ENCODE measurements at regions not wholly inside any gene's neighbourhood (a gene's known extent, or its start where the extent isn't known, plus 50 kb on each side); places are given as distances from the start of the nearest gene placed in this dataset.

GRCh38 chr7:84941936-84942335 is 244.9 kb downstream of the SEMA3D start:
- intact Hi-C loops (cut with DNase I): no loop called here
- TF ChIP-seq CTCF (IDR thresholded peaks at IDR 0.05) (no peak), POLR2A (IDR thresholded peaks at IDR 0.05) (no peak)
- H3K4me3 ChIP-seq (replicated peaks in 1 of 3): no peak overlapping the region
- H3K9me3 ChIP-seq: no peaks in the 10 kb centered on the region
- no peak for DNase-seq
- H3K27ac ChIP-seq: no peak overlapping the region
- H3K27me3 ChIP-seq: no peaks in the 10 kb centered on the region
- no peaks in the 10 kb centered on the region for H3K36me3 ChIP-seq
- WGBS, 2 donors: 87 to 91% methylated on average over 4 of the region's 4 CpGs
- no peaks in the 10 kb centered on the region for H3K4me1 ChIP-seq

- Histone ChIP-seq H3K9me3 (no peaks in the 10 kb centered on the region), H3K27me3 (no peaks in the 10 kb centered on the region), H3K4me3 (replicated peaks in 1 of 3) (no peak overlapping the region), H3K4me1 (no peaks in the 10 kb centered on the region), H3K36me3 (no peaks in the 10 kb centered on the region), H3K27ac (no peak overlapping the region)
- DNase-seq: no peak
- TF ChIP-seq POLR2A (IDR thresholded peaks at IDR 0.05) (no peak), CTCF (IDR thresholded peaks at IDR 0.05) (no peak)
- WGBS, 2 donors: 69 to 78% methylated on average over 1 of the region's 1 CpG
- intact Hi-C loops (cut with DNase I): no loop called here
Measured at GRCh38 chr7:84941291-84941690, 245.6 kb downstream of the SEMA3D start.

- no peak for DNase-seq
- H3K27me3 ChIP-seq: no peaks in the 10 kb centered on the region
- no peaks in the 10 kb centered on the region for H3K4me1 ChIP-seq
- TF ChIP-seq POLR2A (IDR thresholded peaks at IDR 0.05) (no peak), CTCF (IDR thresholded peaks at IDR 0.05) (no peak)
- intact Hi-C loops (cut with DNase I): no loop called here
- WGBS, 2 donors: 96 to 97% methylated on average over 9 to 31 of the region's 32 CpGs
- no peak overlapping the region for H3K4me3 ChIP-seq (replicated peaks in 1 of 3)
- H3K27ac ChIP-seq: no peak overlapping the region
- H3K36me3 ChIP-seq: no peaks in the 10 kb centered on the region
- H3K9me3 ChIP-seq: no peaks in the 10 kb centered on the region
Measured at GRCh38 chr7:84939888-84940287, 247.0 kb downstream of the SEMA3D start.

- WGBS, 2 donors: 95% methylated on average over 6 to 7 of the region's 7 CpGs
- intact Hi-C loops (cut with DNase I): no loop called here
- H3K9me3 ChIP-seq: no peaks in the 10 kb centered on the region
- TF ChIP-seq POLR2A (IDR thresholded peaks at IDR 0.05) (no peak), CTCF (IDR thresholded peaks at IDR 0.05) (no peak)
- no peak for DNase-seq
- no peaks in the 10 kb centered on the region for H3K4me1 ChIP-seq
- no peak overlapping the region for H3K4me3 ChIP-seq (replicated peaks in 1 of 3)
- no peaks in the 10 kb centered on the region for H3K27me3 ChIP-seq
- no peaks in the 10 kb centered on the region for H3K36me3 ChIP-seq
- H3K27ac ChIP-seq: no peak overlapping the region
Measured at GRCh38 chr7:84939442-84939841, 247.4 kb downstream of the SEMA3D start.

GRCh38 chr7:84924353-84924752 is 262.5 kb downstream of the SEMA3D start:
- no peak overlapping the region for H3K27ac ChIP-seq
- no peaks in the 10 kb centered on the region for H3K36me3 ChIP-seq
- 80 to 81% methylated on average over 3 of the region's 3 CpGs for WGBS, 2 donors
- H3K4me3 ChIP-seq (replicated peaks in 1 of 3): no peak overlapping the region
- no peak for DNase-seq
- intact Hi-C loops (cut with DNase I): no loop called here
- no peak for TF ChIP-seq CTCF (IDR thresholded peaks at IDR 0.05)
- TF ChIP-seq POLR2A (IDR thresholded peaks at IDR 0.05): no peak
- no peaks in the 10 kb centered on the region for H3K9me3 ChIP-seq
- H3K4me1 ChIP-seq: no peaks in the 10 kb centered on the region
- H3K27me3 ChIP-seq: no peaks in the 10 kb centered on the region

All from thyroid gland (tissue), 4 donors.